ENCODE measurements at regions not wholly inside any gene's neighbourhood (a gene's known extent, or its start where the extent isn't known, plus 50 kb on each side); places are given as distances from the start of the nearest gene placed in this dataset.

- TF ChIP-seq POLR2AphosphoS5 (IDR thresholded peaks at IDR 0.05) (no peak), EP300 (IDR thresholded peaks at IDR 0.05) (no peak)
Observed at GRCh38 chr1:5001466-5001865, 347.1 kb downstream of the AJAP1 start.
